ENCODE measurements at regions not wholly inside any gene's neighbourhood (a gene's known extent, or its start where the extent isn't known, plus 50 kb on each side); places are given as distances from the start of the nearest gene placed in this dataset.
"Not testable (repeated sequence)": the region's sequence is repeated elsewhere in the genome, so short reads cannot be mapped to it uniquely, and the experiment has no call there.

- DNase-seq, result no peak
Observed at GRCh38 chr5:3341446-3342240, 254.0 kb upstream of the IRX1 start.

- DNase-seq, result no peak
Observed at GRCh38 chr5:3340471-3340870, 255.2 kb upstream of the IRX1 start.

GRCh38 chr5:3339798-3340115 is 255.9 kb upstream of the IRX1 start:
- no peak for DNase-seq

- no peak for DNase-seq
Observed at GRCh38 chr5:3339092-3339797, 256.4 kb upstream of the IRX1 start.

GRCh38 chr5:3337812-3338541 is 257.7 kb upstream of the IRX1 start:
- no peak for DNase-seq

- DNase-seq, result no peak
Observed at GRCh38 chr5:3336666-3337065, 259.0 kb upstream of the IRX1 start.

- DNase-seq, result no peak
Observed at GRCh38 chr5:3335301-3335700, 260.3 kb upstream of the IRX1 start.

- DNase-seq, result no peak
Observed at GRCh38 chr5:3333836-3334235, 261.8 kb upstream of the IRX1 start.

- DNase-seq, result no peak
Observed at GRCh38 chr5:3333105-3333504, 262.5 kb upstream of the IRX1 start.

- no peak for DNase-seq
Observed at GRCh38 chr5:3331819-3332218, 263.8 kb upstream of the IRX1 start.

GRCh38 chr5:3330442-3330841 is 265.2 kb upstream of the IRX1 start:
- no peak for DNase-seq

- no peak for DNase-seq
Observed at GRCh38 chr5:3329427-3329826, 266.2 kb upstream of the IRX1 start.

GRCh38 chr5:3326841-3327232 is 268.8 kb upstream of the IRX1 start:
- no peak for DNase-seq

GRCh38 chr5:3325972-3326840 is 269.4 kb upstream of the IRX1 start:
- DNase-seq, result no peak

GRCh38 chr5:3325201-3325971 is 270.2 kb upstream of the IRX1 start:
- DNase-seq, result no peak

GRCh38 chr5:3324421-3325101 is 271.1 kb upstream of the IRX1 start:
- no peak for DNase-seq

- not testable (repeated sequence) for DNase-seq
Observed at GRCh38 chr5:3323966-3324365, 271.7 kb upstream of the IRX1 start.

- DNase-seq, result no peak
Observed at GRCh38 chr5:3323144-3323543, 272.5 kb upstream of the IRX1 start.

GRCh38 chr5:3322642-3323041 is 273.0 kb upstream of the IRX1 start:
- DNase-seq, result no peak

GRCh38 chr5:3321923-3322322 is 273.7 kb upstream of the IRX1 start:
- DNase-seq, result no peak

Data from muscle of arm (tissue), 1 donor.